ENCODE measurements at regions not wholly inside any gene's neighbourhood (a gene's known extent, or its start where the extent isn't known, plus 50 kb on each side); places are given as distances from the start of the nearest gene placed in this dataset.

DNA sequence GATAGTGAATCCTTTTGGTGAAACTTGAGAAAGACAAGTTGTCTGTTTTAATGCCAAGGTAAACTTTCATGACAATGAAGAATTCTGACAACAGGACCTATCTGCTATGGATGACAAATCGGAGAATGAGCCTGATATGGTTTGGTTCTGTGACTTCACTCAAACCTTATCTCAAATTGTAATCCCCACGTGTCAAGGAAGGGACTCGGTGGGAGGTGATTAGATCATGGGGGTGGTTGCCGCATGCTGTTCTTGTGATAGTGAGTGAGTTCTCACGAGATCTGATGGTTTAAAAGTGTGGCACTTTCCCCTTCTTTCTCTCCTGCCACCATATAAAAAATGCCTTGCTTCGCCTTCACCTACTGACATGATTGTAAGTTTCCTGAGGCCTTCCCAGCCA is 1964.1 kb upstream of the CDH9 start:
- Histone ChIP-seq H3K18ac (ENCODE audit: low read length) (no peak overlapping the region), H2AK5ac (ENCODE audit: low read length) (no peak overlapping the region), H2BK5ac (ENCODE audit: low read depth, low read length, poor library complexity) (no peak overlapping the region), H3K27me3 (ENCODE audit: insufficient read depth, low read length) (no peaks in the 10 kb centered on the region), H3K79me1 (ENCODE audit: low read length) (no peaks in the 10 kb centered on the region), H3K4me1 (ENCODE audit: control insufficient read depth in 1 of 2, insufficient read depth in 2 of 2, low read length in 2 of 2) (no peaks in the 10 kb centered on the region), H3K4me3 (ENCODE audit: low read depth, low read length) (no peak overlapping the region), H4K12ac (ENCODE audit: low read depth, low read length) (no peak overlapping the region), H3K79me2 (ENCODE audit: control insufficient read depth, insufficient read depth, low read length, poor library complexity) (no peaks in the 10 kb centered on the region), H3K9me3 (ENCODE audit: insufficient read depth, low read depth, low read length) (no peaks in the 10 kb centered on the region), H4K91ac (ENCODE audit: low read depth, low read length) (no peak overlapping the region), H3K14ac (ENCODE audit: low read length) (no peak overlapping the region), H4K8ac (ENCODE audit: low read depth, low read length) (no peak overlapping the region), H3K36me3 (ENCODE audit: control insufficient read depth in 1 of 2, insufficient read depth in 2 of 2, low read length in 2 of 2) (no peaks in the 10 kb centered on the region), H2BK12ac (ENCODE audit: low read length) (no peak overlapping the region), H3K27ac (ENCODE audit: low read depth, low read length) (no peak overlapping the region), H3K4me2 (ENCODE audit: low read length) (no peak overlapping the region), H3K9ac (ENCODE audit: low read length) (no peak overlapping the region), H3K4ac (ENCODE audit: low read depth, low read length) (no peak overlapping the region), H2AFZ (ENCODE audit: insufficient read depth, low read length, poor library complexity) (no peak overlapping the region), H3K23ac (ENCODE audit: low read length) (no peak overlapping the region), H2BK120ac (ENCODE audit: insufficient read depth, low read length, poor library complexity) (no peak overlapping the region)
- DNase-seq: no peak
- no CpG with 5 or more reads among the region's 6 CpGs for WGBS (ENCODE audit: extremely low coverage, insufficient coverage, insufficient read length)

GRCh38 chr5:29001666-29002065 is 1963.3 kb upstream of the CDH9 start:
- H2BK12ac ChIP-seq (ENCODE audit: low read length): no peak overlapping the region
- H3K4me1 ChIP-seq (ENCODE audit: control insufficient read depth in 1 of 2, insufficient read depth in 2 of 2, low read length in 2 of 2): no peaks in the 10 kb centered on the region
- H3K23ac ChIP-seq (ENCODE audit: low read length): no peak overlapping the region
- H3K36me3 ChIP-seq (ENCODE audit: control insufficient read depth in 1 of 2, insufficient read depth in 2 of 2, low read length in 2 of 2): no peaks in the 10 kb centered on the region
- no peak overlapping the region for H3K4me3 ChIP-seq (ENCODE audit: low read depth, low read length)
- H3K18ac ChIP-seq (ENCODE audit: low read length): no peak overlapping the region
- no peaks in the 10 kb centered on the region for H3K27me3 ChIP-seq (ENCODE audit: insufficient read depth, low read length)
- H3K4ac ChIP-seq (ENCODE audit: low read depth, low read length): no peak overlapping the region
- H3K79me1 ChIP-seq (ENCODE audit: low read length): no peaks in the 10 kb centered on the region
- no peak overlapping the region for H3K27ac ChIP-seq (ENCODE audit: low read depth, low read length)
- H3K14ac ChIP-seq (ENCODE audit: low read length): no peak overlapping the region
- H3K9ac ChIP-seq (ENCODE audit: low read length): no peak overlapping the region
- DNase-seq: no peak
- no peak overlapping the region for H4K91ac ChIP-seq (ENCODE audit: low read depth, low read length)
- H4K12ac ChIP-seq (ENCODE audit: low read depth, low read length): no peak overlapping the region
- no peak overlapping the region for H2BK5ac ChIP-seq (ENCODE audit: low read depth, low read length, poor library complexity)
- no peak overlapping the region for H2BK120ac ChIP-seq (ENCODE audit: insufficient read depth, low read length, poor library complexity)
- H3K79me2 ChIP-seq (ENCODE audit: control insufficient read depth, insufficient read depth, low read length, poor library complexity): no peaks in the 10 kb centered on the region
- no peak overlapping the region for H2AK5ac ChIP-seq (ENCODE audit: low read length)
- no CpG with 5 or more reads among the region's 3 CpGs for WGBS (ENCODE audit: extremely low coverage, insufficient coverage, insufficient read length)
- H2AFZ ChIP-seq (ENCODE audit: insufficient read depth, low read length, poor library complexity): no peak overlapping the region
- H4K8ac ChIP-seq (ENCODE audit: low read depth, low read length): no peak overlapping the region
- no peak overlapping the region for H3K4me2 ChIP-seq (ENCODE audit: low read length)
- H3K9me3 ChIP-seq (ENCODE audit: insufficient read depth, low read depth, low read length): no peaks in the 10 kb centered on the region

DNA sequence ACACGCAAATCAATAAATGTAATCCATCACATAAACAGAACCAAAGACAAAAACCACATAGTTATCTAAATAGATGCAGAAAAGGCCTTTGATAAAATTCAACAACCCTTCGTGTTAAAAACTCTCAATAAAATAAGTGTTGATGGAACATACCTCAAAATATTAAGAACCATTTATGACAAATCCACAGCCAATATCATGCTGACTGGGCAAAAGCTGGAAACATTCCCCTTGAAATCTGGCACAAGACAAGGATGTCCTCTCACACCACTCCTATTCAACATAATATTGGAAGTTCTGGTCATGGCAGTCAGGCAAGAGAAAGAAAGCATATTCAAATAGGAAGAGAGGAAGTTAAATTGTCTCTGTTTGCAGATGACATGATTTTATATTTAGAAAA is 1946.3 kb upstream of the CDH9 start:
- H3K36me3 ChIP-seq (ENCODE audit: control insufficient read depth in 1 of 2, insufficient read depth in 2 of 2, low read length in 2 of 2): no peaks in the 10 kb centered on the region
- H3K27ac ChIP-seq (ENCODE audit: low read depth, low read length): no peak overlapping the region
- H3K14ac ChIP-seq (ENCODE audit: low read length): no peak overlapping the region
- H3K23ac ChIP-seq (ENCODE audit: low read length): no peak overlapping the region
- no peaks in the 10 kb centered on the region for H3K79me1 ChIP-seq (ENCODE audit: low read length)
- no peak for DNase-seq
- no peak overlapping the region for H3K4me2 ChIP-seq (ENCODE audit: low read length)
- no peak overlapping the region for H2BK12ac ChIP-seq (ENCODE audit: low read length)
- H4K91ac ChIP-seq (ENCODE audit: low read depth, low read length): no peak overlapping the region
- no peak overlapping the region for H4K8ac ChIP-seq (ENCODE audit: low read depth, low read length)
- H3K9me3 ChIP-seq (ENCODE audit: insufficient read depth, low read depth, low read length): no peaks in the 10 kb centered on the region
- H3K9ac ChIP-seq (ENCODE audit: low read length): no peak overlapping the region
- no peak overlapping the region for H4K12ac ChIP-seq (ENCODE audit: low read depth, low read length)
- H3K18ac ChIP-seq (ENCODE audit: low read length): no peak overlapping the region
- H2BK120ac ChIP-seq (ENCODE audit: insufficient read depth, low read length, poor library complexity): no peak overlapping the region
- no peak overlapping the region for H3K4ac ChIP-seq (ENCODE audit: low read depth, low read length)
- WGBS (ENCODE audit: extremely low coverage, insufficient coverage, insufficient read length): no CpG with 5 or more reads among the region's 2 CpGs
- H2BK5ac ChIP-seq (ENCODE audit: low read depth, low read length, poor library complexity): no peak overlapping the region
- no peak overlapping the region for H3K4me3 ChIP-seq (ENCODE audit: low read depth, low read length)
- H3K4me1 ChIP-seq (ENCODE audit: control insufficient read depth in 1 of 2, insufficient read depth in 2 of 2, low read length in 2 of 2): no peaks in the 10 kb centered on the region
- no peaks in the 10 kb centered on the region for H3K27me3 ChIP-seq (ENCODE audit: insufficient read depth, low read length)
- H2AK5ac ChIP-seq (ENCODE audit: low read length): no peak overlapping the region
- no peaks in the 10 kb centered on the region for H3K79me2 ChIP-seq (ENCODE audit: control insufficient read depth, insufficient read depth, low read length, poor library complexity)
- no peak overlapping the region for H2AFZ ChIP-seq (ENCODE audit: insufficient read depth, low read length, poor library complexity)

DNA sequence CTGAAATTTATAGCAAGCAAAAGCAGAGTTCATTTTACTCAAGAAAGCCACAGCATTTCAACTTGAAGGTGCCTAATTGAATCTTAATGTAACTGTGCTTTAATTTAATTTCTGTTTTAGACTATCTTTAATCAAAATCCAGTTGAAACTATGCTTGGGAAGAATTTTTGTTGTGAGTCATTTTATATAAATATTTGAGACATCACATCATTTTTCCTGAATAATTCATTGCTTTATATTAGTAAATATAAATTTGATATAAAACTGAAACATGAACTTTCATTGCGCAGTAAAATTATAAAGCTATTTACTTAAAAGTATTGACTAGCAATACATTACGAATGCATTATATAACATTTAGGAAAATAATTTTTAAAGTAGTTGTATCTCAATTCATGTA is 1937.1 kb upstream of the CDH9 start:
- Histone ChIP-seq H2BK120ac (ENCODE audit: insufficient read depth, low read length, poor library complexity) (no peak overlapping the region), H3K4me1 (ENCODE audit: control insufficient read depth in 1 of 2, insufficient read depth in 2 of 2, low read length in 2 of 2) (no peaks in the 10 kb centered on the region), H3K79me1 (ENCODE audit: low read length) (no peaks in the 10 kb centered on the region), H2BK12ac (ENCODE audit: low read length) (no peak overlapping the region), H3K4ac (ENCODE audit: low read depth, low read length) (no peak overlapping the region), H2AK5ac (ENCODE audit: low read length) (no peak overlapping the region), H2AFZ (ENCODE audit: insufficient read depth, low read length, poor library complexity) (no peak overlapping the region), H3K79me2 (ENCODE audit: control insufficient read depth, insufficient read depth, low read length, poor library complexity) (no peaks in the 10 kb centered on the region), H3K14ac (ENCODE audit: low read length) (no peak overlapping the region), H3K18ac (ENCODE audit: low read length) (no peak overlapping the region), H4K8ac (ENCODE audit: low read depth, low read length) (no peak overlapping the region), H3K27ac (ENCODE audit: low read depth, low read length) (no peak overlapping the region), H3K23ac (ENCODE audit: low read length) (no peak overlapping the region), H3K4me3 (ENCODE audit: low read depth, low read length) (no peak overlapping the region), H3K9me3 (ENCODE audit: insufficient read depth, low read depth, low read length) (peaks cover 2% of the 10 kb centered on the region), H2BK5ac (ENCODE audit: low read depth, low read length, poor library complexity) (no peak overlapping the region), H3K9ac (ENCODE audit: low read length) (no peak overlapping the region), H4K12ac (ENCODE audit: low read depth, low read length) (no peak overlapping the region), H3K36me3 (ENCODE audit: control insufficient read depth in 1 of 2, insufficient read depth in 2 of 2, low read length in 2 of 2) (no peaks in the 10 kb centered on the region), H4K91ac (ENCODE audit: low read depth, low read length) (no peak overlapping the region), H3K4me2 (ENCODE audit: low read length) (no peak overlapping the region), H3K27me3 (ENCODE audit: insufficient read depth, low read length) (no peaks in the 10 kb centered on the region)
- no peak for DNase-seq
- no CpG with 5 or more reads among the region's 2 CpGs for WGBS (ENCODE audit: extremely low coverage, insufficient coverage, insufficient read length)
